LNCaP clone FGC (cell line): ENCODE measurements at regions not wholly inside any gene's neighbourhood (a gene's known extent, or its start where the extent isn't known, plus 50 kb on each side); places are given as distances from the start of the nearest gene placed in this dataset.
A peak's percentile ranks its signal among the peaks of the same experiment; 100 is the strongest.

Experiments
- DNase-seq: peaks from one replicate; pipeline ENCODE4 v3.0.0-alpha.2; 2011; ENCODE audit warnings: low read depth
- H3K4me3 ChIP-seq: 2 replicates; pipeline ENCODE4 v1.5.1; 2011; ENCODE audit warnings: mild to moderate bottlenecking, low read depth, low read length, control low read depth
- TF ChIP-seq, protein P1 (sequence below): IDR thresholded peaks from 2 replicates; pipeline ENCODE4 v1.5.1; 2012; ENCODE audit warnings: mild to moderate bottlenecking; ENCODE audit not compliant: control insufficient read depth, insufficient read depth; ENCODE audit errors: extremely low read depth

DNA sequence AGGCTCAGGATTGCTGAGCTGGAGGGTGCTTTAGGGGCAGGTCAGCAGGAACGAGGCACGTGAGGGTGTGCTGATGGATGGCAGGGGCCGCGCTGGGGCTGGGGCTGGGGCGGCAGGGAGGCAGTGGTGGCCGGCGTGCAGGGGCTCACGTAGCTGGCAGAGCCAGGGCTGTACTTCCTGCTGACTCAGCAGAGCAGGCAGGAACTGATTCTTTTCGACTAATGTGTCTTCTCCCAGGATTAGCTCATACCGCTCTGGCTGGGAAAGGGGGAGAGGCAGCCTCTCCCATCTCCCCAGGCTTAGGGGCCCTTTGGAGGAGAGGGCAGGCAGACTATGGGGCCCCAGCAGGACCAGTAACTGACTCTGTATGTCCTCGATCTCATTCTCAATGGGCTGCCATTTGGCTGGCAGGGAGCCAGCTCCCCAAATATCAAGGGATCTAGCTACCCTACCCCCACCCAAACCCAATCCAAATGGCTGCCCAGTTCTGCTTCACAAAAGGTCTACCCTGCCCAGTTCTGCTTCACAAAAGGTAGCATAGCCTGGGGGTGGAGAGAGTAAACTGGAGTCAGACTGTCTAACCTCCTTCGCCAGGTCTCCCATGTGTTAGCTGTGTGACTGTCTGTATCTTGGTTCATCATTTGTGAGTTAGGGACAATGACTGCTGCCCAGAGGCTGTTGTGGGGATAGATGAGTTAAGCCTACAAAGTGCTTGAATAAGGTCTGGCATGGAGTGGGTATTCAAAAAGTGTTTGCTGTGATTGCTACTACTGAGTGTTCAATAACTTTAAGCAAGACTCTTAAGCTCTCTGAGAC is 100.1 kb upstream of the SLC2A1 start:
- H3K4me3 ChIP-seq = no peak overlapping the region
- no peak for DNase-seq
- TF ChIP-seq, protein P1, sequence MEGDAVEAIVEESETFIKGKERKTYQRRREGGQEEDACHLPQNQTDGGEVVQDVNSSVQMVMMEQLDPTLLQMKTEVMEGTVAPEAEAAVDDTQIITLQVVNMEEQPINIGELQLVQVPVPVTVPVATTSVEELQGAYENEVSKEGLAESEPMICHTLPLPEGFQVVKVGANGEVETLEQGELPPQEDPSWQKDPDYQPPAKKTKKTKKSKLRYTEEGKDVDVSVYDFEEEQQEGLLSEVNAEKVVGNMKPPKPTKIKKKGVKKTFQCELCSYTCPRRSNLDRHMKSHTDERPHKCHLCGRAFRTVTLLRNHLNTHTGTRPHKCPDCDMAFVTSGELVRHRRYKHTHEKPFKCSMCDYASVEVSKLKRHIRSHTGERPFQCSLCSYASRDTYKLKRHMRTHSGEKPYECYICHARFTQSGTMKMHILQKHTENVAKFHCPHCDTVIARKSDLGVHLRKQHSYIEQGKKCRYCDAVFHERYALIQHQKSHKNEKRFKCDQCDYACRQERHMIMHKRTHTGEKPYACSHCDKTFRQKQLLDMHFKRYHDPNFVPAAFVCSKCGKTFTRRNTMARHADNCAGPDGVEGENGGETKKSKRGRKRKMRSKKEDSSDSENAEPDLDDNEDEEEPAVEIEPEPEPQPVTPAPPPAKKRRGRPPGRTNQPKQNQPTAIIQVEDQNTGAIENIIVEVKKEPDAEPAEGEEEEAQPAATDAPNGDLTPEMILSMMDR = no peak

- DNase-seq = no peak
- no peak overlapping the region for H3K4me3 ChIP-seq
- TF ChIP-seq, protein P1 = no peak
These were observed 99.4 kb upstream of the SLC2A1 start for GRCh38 chr1:43058056-43058455.

DNA sequence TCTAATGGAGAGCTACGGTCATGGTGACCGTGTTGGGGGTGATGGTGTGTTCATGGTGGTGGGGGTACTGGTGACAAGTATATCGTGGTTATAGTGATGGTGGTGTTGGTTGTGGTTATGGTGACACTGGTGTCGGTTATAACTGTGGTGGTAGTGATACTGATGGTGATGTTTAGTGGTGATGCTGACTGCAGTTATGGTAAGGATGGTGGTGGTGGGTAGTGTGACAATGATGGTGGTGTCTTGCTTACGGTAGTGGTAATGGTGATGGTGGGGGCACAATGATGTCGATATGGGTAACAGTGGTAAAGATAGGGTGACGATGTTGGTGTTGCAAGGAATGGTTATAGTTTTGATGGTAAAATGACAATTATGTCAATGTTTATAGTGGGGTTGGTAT is 98.9 kb upstream of the SLC2A1 start:
- H3K4me3 ChIP-seq = no peak overlapping the region
- TF ChIP-seq, protein P1 = no peak
- DNase-seq = no peak

DNA sequence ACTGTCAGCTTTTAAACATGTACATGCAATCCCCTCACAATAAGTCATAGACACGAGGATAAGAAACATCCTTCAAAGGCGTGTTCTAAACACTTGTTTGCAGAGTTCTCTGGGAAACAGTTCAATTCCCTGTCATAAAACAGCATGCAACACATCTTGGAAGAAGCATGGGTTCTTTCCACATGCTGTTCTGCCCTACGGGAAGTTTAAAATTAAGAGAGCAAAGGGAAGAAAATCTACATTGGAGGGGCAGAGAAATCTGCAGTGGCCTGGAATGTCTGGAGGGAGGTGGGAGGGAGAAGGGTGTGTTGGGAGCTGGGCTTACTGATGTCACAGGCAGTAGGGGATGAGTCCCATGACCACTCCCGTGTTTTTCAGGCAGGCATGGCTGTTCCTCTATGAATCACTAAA is 98.3 kb upstream of the SLC2A1 start:
- no peak overlapping the region for H3K4me3 ChIP-seq
- DNase-seq = peak; percentile 60
- TF ChIP-seq, protein P1 = no peak

GRCh38 chr1:43056460-43056859 is 97.8 kb upstream of the SLC2A1 start:
- no peak for DNase-seq
- TF ChIP-seq, protein P1 = no peak
- no peak overlapping the region for H3K4me3 ChIP-seq

GRCh38 chr1:43054961-43055360 is 96.3 kb upstream of the SLC2A1 start:
- TF ChIP-seq, protein P1 = no peak
- H3K4me3 ChIP-seq = no peak overlapping the region
- no peak for DNase-seq
